Gastrocnemius medialis (tissue), 4 donors: ENCODE measurements at regions not wholly inside any gene's neighbourhood (a gene's known extent, or its start where the extent isn't known, plus 50 kb on each side); places are given as distances from the start of the nearest gene placed in this dataset.

Experiments used
- ATAC-seq, 2 donors: fragments of 150-250 bp; one replicate each; pipeline ENCODE4 v1.9.1; 2016
- DNase-seq, 2 donors: peaks; one replicate each; pipeline ENCODE4 v3.0.0-alpha.2; 2019
- H3K27ac ChIP-seq, 4 donors: fragments of 200-600 bp; sonication (generic); 1 replicate in 1 of 4; 2 replicates in 3 of 4; pipeline ENCODE4 v1.5.1; 2016 to 2018; ENCODE audit warnings: mild to moderate bottlenecking in 2 of 4, moderate library complexity in 1 of 4
- H3K27me3 ChIP-seq, 3 donors: fragments of 200-600 bp; sonication (generic) in 2 of 3; 1 replicate in 1 of 3; 2 replicates in 2 of 3; pipeline versions ENCODE4 v1.5.1 to v1.6.0; 2016 to 2019; ENCODE audit warnings: mild to moderate bottlenecking in 1 of 3, moderate library complexity in 1 of 3
- H3K36me3 ChIP-seq, 2 donors: fragments of 200-600 bp; sonication (generic) in 1 of 2; one replicate each; pipeline ENCODE4 v1.5.1; 2017 to 2018
- H3K4me1 ChIP-seq, 2 donors: fragments of 200-600 bp; sonication (generic) in 1 of 2; one replicate each; pipeline ENCODE4 v1.5.1; 2016 to 2017; ENCODE audit warnings: mild to moderate bottlenecking in 2 of 2
- H3K4me3 ChIP-seq, 4 donors: fragments of 200-600 bp; sonication (generic) in 3 of 4; 1 replicate in 1 of 4; 2 replicates in 3 of 4; pipeline ENCODE4 v1.5.1; 2016 to 2019; ENCODE audit warnings: mild to moderate bottlenecking in 2 of 4
- H3K9me3 ChIP-seq, 3 donors: fragments of 200-600 bp; sonication (generic) in 2 of 3; 1 replicate in 1 of 3; 2 replicates in 2 of 3; pipeline ENCODE4 v1.5.1; 2016 to 2019
- CTCF ChIP-seq, 5 experiments: fragments of 450-650 bp in 3 of 5; fragments of 200-600 bp in 2 of 5; sonication (generic) in 2 of 5; IDR thresholded peaks in 4 of 5; conservative IDR thresholded peaks in 1 of 5; 1 replicate in 4 of 5; 2 replicates in 1 of 5; pipeline ENCODE4 v1.5.1; 2016 to 2019; ENCODE audit warnings: antibody characterized with exemption in 5 of 5, mild to moderate bottlenecking in 3 of 5, moderate library complexity in 3 of 5
- POLR2A ChIP-seq, 2 donors: fragments of 450-650 bp; IDR thresholded peaks; one replicate each; pipeline ENCODE4 v1.6.1; 2017; ENCODE audit warnings: antibody characterized with exemption in 2 of 2, mild to moderate bottlenecking in 2 of 2, moderate library complexity in 2 of 2
- in situ Hi-C, 4 donors: fragments of 200-750 bp; cut with MboI; loops; one replicate each; pipeline versions ENCODE4 v1.15.0 to v1.8.0; 2017; ENCODE audit warnings: low sequenced_read_pairs in 4 of 4
- intact Hi-C: fragments of 100-400 bp; cut with DNase I; formaldehyde crosslinking; loops from one replicate; pipeline ENCODE4 v1.15.1; 2023; ENCODE audit warnings: low total_unique reads

- no peak for TF ChIP-seq POLR2A (IDR thresholded peaks at IDR 0.05)
- no peak for TF ChIP-seq CTCF (IDR thresholded peaks at IDR 0.05 in 4 of 5, conservative IDR thresholded peaks at IDR 0.05 in 1 of 5)
- Histone ChIP-seq H3K27ac (no peak overlapping the region), H3K27me3 (no peaks in the 10 kb centered on the region), H3K9me3 (no peaks in the 10 kb centered on the region), H3K36me3 (no peaks in the 10 kb centered on the region), H3K4me3 (no peak overlapping the region), H3K4me1 (no peaks in the 10 kb centered on the region)
- in situ Hi-C loops (no loop called here), intact Hi-C loops (no loop called here)
- ATAC-seq = no peak
- DNase-seq = no peak
Measured at GRCh38 chr1:215484171-215484939, 82.7 kb upstream of the KCTD3 start.

- in situ Hi-C loops (no loop called here), intact Hi-C loops (no loop called here)
- no peak for DNase-seq
- H3K36me3 ChIP-seq = no peaks in the 10 kb centered on the region
- no peaks in the 10 kb centered on the region for H3K9me3 ChIP-seq
- H3K27ac ChIP-seq = no peak overlapping the region
- no peak for ATAC-seq
- no peaks in the 10 kb centered on the region for H3K4me1 ChIP-seq
- H3K27me3 ChIP-seq = no peaks in the 10 kb centered on the region
- H3K4me3 ChIP-seq = no peak overlapping the region
- TF ChIP-seq POLR2A (IDR thresholded peaks at IDR 0.05) (no peak), CTCF (IDR thresholded peaks at IDR 0.05 in 4 of 5, conservative IDR thresholded peaks at IDR 0.05 in 1 of 5) (no peak)
Measured at GRCh38 chr1:215487466-215487865, 79.6 kb upstream of the KCTD3 start.

- in situ Hi-C loops = no loop called here
- Histone ChIP-seq H3K9me3 (no peaks in the 10 kb centered on the region), H3K27ac (no peak overlapping the region), H3K27me3 (no peaks in the 10 kb centered on the region), H3K4me1 (no peaks in the 10 kb centered on the region), H3K36me3 (no peaks in the 10 kb centered on the region), H3K4me3 (no peak overlapping the region)
- intact Hi-C loops = no loop called here
- no peak for TF ChIP-seq CTCF (IDR thresholded peaks at IDR 0.05 in 4 of 5, conservative IDR thresholded peaks at IDR 0.05 in 1 of 5)
- no peak for TF ChIP-seq POLR2A (IDR thresholded peaks at IDR 0.05)
- no peak for ATAC-seq
- no peak for DNase-seq
Measured at GRCh38 chr1:215488850-215489249, 78.3 kb upstream of the KCTD3 start.

GRCh38 chr1:215489771-215490565, 77.1 kb upstream of the KCTD3 start:
- Histone ChIP-seq H3K4me3 (no peak overlapping the region), H3K9me3 (no peaks in the 10 kb centered on the region), H3K27ac (no peak overlapping the region), H3K27me3 (no peaks in the 10 kb centered on the region), H3K36me3 (no peaks in the 10 kb centered on the region), H3K4me1 (no peaks in the 10 kb centered on the region)
- TF ChIP-seq CTCF (IDR thresholded peaks at IDR 0.05 in 4 of 5, conservative IDR thresholded peaks at IDR 0.05 in 1 of 5) (no peak), POLR2A (IDR thresholded peaks at IDR 0.05) (no peak)
- intact Hi-C loops = no loop called here
- DNase-seq = no peak
- in situ Hi-C loops = no loop called here
- ATAC-seq = no peak
